IMR-90 (cell line): ENCODE measurements at regions not wholly inside any gene's neighbourhood (a gene's known extent, or its start where the extent isn't known, plus 50 kb on each side); places are given as distances from the start of the nearest gene placed in this dataset.

Experiments used
- ATAC-seq: fragments of 200-7000 bp; cut with Tn5 transposase; 2 replicates; pipeline ENCODE4 v1.9.1; 2020; ENCODE audit warnings: low read depth, mild to moderate bottlenecking, moderate library complexity
- BruUV-seq: library from RNA; stranded (reverse); fragments of 400-500 nt; replicated peaks from 2 replicates; lab custom pipeline; 2021; lab: Mats Ljungman, UMichigan
- CTCF ChIA-PET: fragments of 300-600 bp; formaldehyde crosslinking; extraction: SDS; loops from one replicate; lab custom pipeline; 2021; ENCODE audit warnings: antibody characterized with exemption; lab: Yijun Ruan, JAX
- POLR2A ChIA-PET: fragments of 300-600 bp; sonication (Branson Sonifier 250); formaldehyde crosslinking; loops from one replicate; lab custom pipeline; 2022; ENCODE audit warnings: antibody characterized with exemption; ENCODE audit not compliant: unreplicated experiment; lab: Charles Lee
- DNase-seq: peaks from one replicate; pipeline ENCODE4 v3.0.0; 2013
- H2AFZ ChIP-seq: replicated peaks from 2 replicates; pipeline ENCODE3; 2013; ENCODE audit warnings: low read length, mild to moderate bottlenecking; ENCODE audit not compliant: poor library complexity
- H2AK5ac ChIP-seq: 2 replicates; pipeline ENCODE4 v1.6.1; 2013; ENCODE audit warnings: low read depth, low read length, inconsistent platforms
- H2AK9ac ChIP-seq: replicated peaks from 2 replicates; pipeline ENCODE3; 2013; ENCODE audit warnings: mild to moderate bottlenecking, low read depth, low read length, moderate library complexity; ENCODE audit not compliant: poor library complexity
- H2BK120ac ChIP-seq: 2 replicates; pipeline ENCODE4 v1.6.1; 2013; ENCODE audit warnings: low read depth, low read length, inconsistent platforms
- H2BK15ac ChIP-seq: 3 replicates; pipeline ENCODE4 v1.6.1; 2013; ENCODE audit warnings: low read depth, low read length, inconsistent platforms
- H2BK20ac ChIP-seq: 2 replicates; pipeline ENCODE4 v1.6.1; 2013; ENCODE audit warnings: low read depth, mild to moderate bottlenecking, inconsistent platforms, low read length, moderate library complexity
- H2BK5ac ChIP-seq: 2 replicates; pipeline ENCODE4 v1.6.1; 2013; ENCODE audit warnings: mild to moderate bottlenecking, low read depth, low read length, inconsistent platforms; ENCODE audit not compliant: poor library complexity, severe bottlenecking
- H3K14ac ChIP-seq: replicated peaks from 2 replicates; pipeline ENCODE4 v1.6.1; 2013; ENCODE audit warnings: low read depth, low read length, inconsistent platforms
- H3K18ac ChIP-seq: 2 replicates; pipeline ENCODE4 v1.6.1; 2013; ENCODE audit warnings: low read depth, low read length, control low read depth
- H3K23ac ChIP-seq: 2 replicates; pipeline ENCODE4 v1.6.1; 2013; ENCODE audit warnings: low read depth, low read length, inconsistent platforms
- H3K27ac ChIP-seq: 2 replicates; pipeline ENCODE4 v1.5.1; 2013; ENCODE audit warnings: mild to moderate bottlenecking, control low read depth, low read length; ENCODE audit not compliant: insufficient read depth
- H3K27me3 ChIP-seq: 2 replicates; pipeline ENCODE4 v1.6.1; 2013; ENCODE audit warnings: low read length; ENCODE audit not compliant: control insufficient read depth, insufficient read depth
- H3K36me3 ChIP-seq: 2 replicates; pipeline ENCODE4 v1.6.1; 2013; ENCODE audit warnings: low read length, mixed read lengths; ENCODE audit not compliant: control insufficient read depth, insufficient read depth
- H3K4ac ChIP-seq: 2 replicates; pipeline ENCODE4 v1.6.1; 2013; ENCODE audit warnings: low read depth, low read length, inconsistent platforms
- H3K4me1 ChIP-seq: 2 replicates; pipeline ENCODE4 v1.6.1; 2013; ENCODE audit warnings: low read length, mixed read lengths; ENCODE audit not compliant: control insufficient read depth, insufficient read depth
- H3K4me2 ChIP-seq: 2 replicates; pipeline ENCODE4 v1.6.1; 2013; ENCODE audit warnings: low read depth, mild to moderate bottlenecking, control low read depth, low read length, moderate library complexity
- H3K4me3 ChIP-seq: 2 replicates; pipeline ENCODE4 v1.5.1; 2013; ENCODE audit warnings: low read depth, mild to moderate bottlenecking, control low read depth, low read length, moderate library complexity; ENCODE audit not compliant: insufficient read depth
- H3K56ac ChIP-seq: 2 replicates; pipeline ENCODE4 v1.6.1; 2013; ENCODE audit warnings: low read length, inconsistent platforms; ENCODE audit not compliant: insufficient read depth; ENCODE audit errors: extremely low read depth
- H3K79me1 ChIP-seq, 2 experiments: 2 replicates each; pipeline ENCODE4 v1.6.1; 2013; ENCODE audit warnings: low read length in 2 of 2, inconsistent platforms in 1 of 2, low read depth in 1 of 2
- H3K9ac ChIP-seq: 2 replicates; pipeline ENCODE4 v1.6.1; 2013; ENCODE audit warnings: low read depth, low read length, control low read depth
- H3K9me1 ChIP-seq: 2 replicates; pipeline ENCODE4 v1.6.1; 2013; ENCODE audit warnings: low read length, inconsistent platforms; ENCODE audit not compliant: insufficient read depth
- H3K9me3 ChIP-seq: 2 replicates; pipeline ENCODE4 v1.6.1; 2013; ENCODE audit warnings: low read length; ENCODE audit not compliant: control insufficient read depth, insufficient read depth
- H4K20me1 ChIP-seq: 2 replicates; pipeline ENCODE4 v1.6.1; 2013; ENCODE audit warnings: low read length, inconsistent platforms; ENCODE audit not compliant: insufficient read depth
- H4K5ac ChIP-seq: 2 replicates; pipeline ENCODE4 v1.6.1; 2013; ENCODE audit warnings: mild to moderate bottlenecking, low read depth, low read length, control low read depth
- H4K8ac ChIP-seq, 2 experiments: 2 replicates each; pipeline ENCODE4 v1.6.1; 2013; ENCODE audit warnings: low read depth in 2 of 2, low read length in 2 of 2, control low read depth in 1 of 2, inconsistent platforms in 1 of 2
- H4K91ac ChIP-seq: 2 replicates; pipeline ENCODE4 v1.6.1; 2013; ENCODE audit warnings: low read depth, low read length, inconsistent platforms; ENCODE audit not compliant: insufficient read depth
- BHLHE40 ChIP-seq: fragments of 150-350 bp; IDR thresholded peaks from 2 replicates; pipeline ENCODE4 v1.6.1; 2016; ENCODE audit warnings: mild to moderate bottlenecking, low read depth, low read length
- CHD1 ChIP-seq: IDR thresholded peaks from 2 replicates; pipeline ENCODE4 v1.6.1; 2012; ENCODE audit warnings: low read depth, low read length, improper control_type of control experiment
- FOS ChIP-seq: fragments of 150-350 bp; IDR thresholded peaks from 2 replicates; pipeline ENCODE4 v1.6.1; 2016; ENCODE audit warnings: low read depth, low read length
- MAFK ChIP-seq: IDR thresholded peaks from 2 replicates; pipeline ENCODE4 v1.6.1; 2012; ENCODE audit warnings: low read depth, low read length, improper control_type of control experiment
- MAZ ChIP-seq: IDR thresholded peaks from 2 replicates; pipeline ENCODE4 v1.6.1; 2012; ENCODE audit warnings: low read depth, mild to moderate bottlenecking, low read length, improper control_type of control experiment, moderate library complexity, borderline replicate concordance
- MXI1 ChIP-seq: IDR thresholded peaks from 2 replicates; pipeline ENCODE4 v1.6.1; 2012; ENCODE audit warnings: low read depth, mild to moderate bottlenecking, low read length, moderate library complexity, borderline replicate concordance
- POLR2A ChIP-seq: IDR thresholded peaks from 2 replicates; pipeline ENCODE4 v1.6.1; 2012; ENCODE audit warnings: mild to moderate bottlenecking, low read depth, low read length
- RCOR1 ChIP-seq: IDR thresholded peaks from 2 replicates; pipeline ENCODE4 v1.6.1; 2012; ENCODE audit warnings: mild to moderate bottlenecking, low read length, improper control_type of control experiment; ENCODE audit not compliant: insufficient replicate concordance
- RFX5 ChIP-seq: IDR thresholded peaks from 2 replicates; pipeline ENCODE4 v1.8.0; 2012; ENCODE audit warnings: low read depth, mild to moderate bottlenecking, low read length, moderate library complexity
- dilution Hi-C: fragments of 300-500 bp; cut with HindIII; formaldehyde crosslinking; loops from one replicate; pipeline ENCODE4 v1.14.3; 2018; ENCODE audit warnings: low sequenced_read_pairs; ENCODE audit not compliant: unreplicated experiment
- in situ Hi-C: fragments of 300-500 bp; cut with MboI; formaldehyde crosslinking; loops from 3 replicates; pipeline ENCODE4 v1.14.3; 2019; ENCODE audit warnings: low sequenced_read_pairs, inconsistent platforms, mixed read lengths
- intact Hi-C: fragments of 100-400 bp; cut with micrococcal nuclease; formaldehyde crosslinking; loops from 2 replicates; pipeline ENCODE4 v1.10.0; 2022
- TF ChIP-seq, protein P1 (sequence below): fragments of 150-350 bp; IDR thresholded peaks from 2 replicates; pipeline ENCODE4 v1.6.1; 2017; ENCODE audit warnings: mild to moderate bottlenecking, antibody characterized with exemption, low read length, low read depth

DNA sequence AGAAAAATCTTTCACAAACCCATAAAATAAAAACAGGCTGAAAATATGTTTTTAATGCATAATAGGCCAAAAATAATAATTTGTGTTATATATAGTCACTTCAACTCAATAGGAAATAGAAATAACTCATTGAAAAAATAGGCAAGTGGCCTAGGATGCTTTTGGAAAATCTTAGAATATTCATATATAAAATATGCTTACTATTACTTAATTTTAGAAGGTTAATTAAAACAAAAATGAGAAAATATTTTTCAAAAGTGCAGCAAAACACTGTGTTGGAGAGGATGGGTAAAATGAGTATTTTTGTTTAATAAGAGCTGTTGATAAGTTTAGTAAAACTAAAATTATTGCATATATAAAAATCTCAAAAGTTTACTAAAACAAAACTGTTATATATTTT lies 308.0 kb upstream of the ATXN7L3B start:
- intact Hi-C loops = no loop called here
- POLR2A ChIA-PET = no interaction called here

More for the DNA sequence above, 308.0 kb upstream of the ATXN7L3B start:
- Histone ChIP-seq H3K79me1 (no peaks in the 10 kb centered on the region), H2AFZ (no peak overlapping the region), H3K27me3 (no peaks in the 10 kb centered on the region), H3K14ac (no peak overlapping the region), H4K91ac (no peak overlapping the region), H2AK9ac (no peak overlapping the region), H4K8ac (no peak overlapping the region), H3K36me3 (no peaks in the 10 kb centered on the region), H3K18ac (no peak overlapping the region), H3K4me1 (no peaks in the 10 kb centered on the region), H3K4ac (no peak overlapping the region), H3K56ac (no peak overlapping the region), H2AK5ac (no peak overlapping the region), H2BK120ac (no peak overlapping the region), H4K20me1 (no peaks in the 10 kb centered on the region), H3K4me3 (no peak overlapping the region), H3K23ac (no peak overlapping the region), H4K5ac (no peak overlapping the region), H2BK5ac (no peak overlapping the region), H3K4me2 (no peak overlapping the region), H3K9me1 (no peaks in the 10 kb centered on the region), H2BK20ac (no peak overlapping the region), H3K9me3 (peaks cover 5% of the 10 kb centered on the region), H3K27ac (no peak overlapping the region), H3K9ac (no peak overlapping the region), H2BK15ac (no peak overlapping the region)
- DNase-seq (no peak), ATAC-seq (no peak)
- in situ Hi-C loops = no loop called here
- BruUV-seq = no TSS peak
- no peak for TF ChIP-seq RCOR1
- no peak for TF ChIP-seq RFX5
- no peak for TF ChIP-seq FOS
- no peak for TF ChIP-seq MXI1
- TF ChIP-seq POLR2A = no peak
- no peak for TF ChIP-seq BHLHE40
- TF ChIP-seq, protein P1, sequence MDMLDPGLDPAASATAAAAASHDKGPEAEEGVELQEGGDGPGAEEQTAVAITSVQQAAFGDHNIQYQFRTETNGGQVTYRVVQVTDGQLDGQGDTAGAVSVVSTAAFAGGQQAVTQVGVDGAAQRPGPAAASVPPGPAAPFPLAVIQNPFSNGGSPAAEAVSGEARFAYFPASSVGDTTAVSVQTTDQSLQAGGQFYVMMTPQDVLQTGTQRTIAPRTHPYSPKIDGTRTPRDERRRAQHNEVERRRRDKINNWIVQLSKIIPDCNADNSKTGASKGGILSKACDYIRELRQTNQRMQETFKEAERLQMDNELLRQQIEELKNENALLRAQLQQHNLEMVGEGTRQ = no peak
- no peak for TF ChIP-seq CHD1
- no peak for TF ChIP-seq MAFK
- no peak for TF ChIP-seq MAZ
- CTCF ChIA-PET = no interaction called here
- dilution Hi-C loops = no loop called here
